ENCODE measurements at regions not wholly inside any gene's neighbourhood (a gene's known extent, or its start where the extent isn't known, plus 50 kb on each side); places are given as distances from the start of the nearest gene placed in this dataset.
"Not testable (repeated sequence)": the region's sequence is repeated elsewhere in the genome, so short reads cannot be mapped to it uniquely, and the experiment has no call there.

DNA sequence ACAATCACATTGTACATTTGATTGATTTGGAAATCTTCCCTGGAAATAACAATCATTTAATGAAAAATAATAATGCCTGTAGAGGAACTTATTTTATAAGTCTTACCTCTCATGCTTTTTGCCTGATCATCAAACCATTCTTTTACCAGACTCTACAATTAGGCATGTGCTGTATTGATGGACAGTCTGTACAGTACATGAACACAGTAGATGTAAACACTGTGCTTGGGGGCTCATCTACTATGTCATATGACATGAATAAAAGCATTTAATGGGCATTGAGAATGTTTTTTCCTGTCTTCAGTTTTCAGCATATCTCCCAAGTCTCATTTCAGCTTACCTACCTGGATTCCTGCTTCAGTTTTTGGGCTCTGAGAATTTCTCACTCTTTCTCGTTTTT lies 1070.9 kb downstream of the STIM2 start:
- no peak overlapping the region for H3K9ac ChIP-seq (ENCODE audit: low read length)
- no peak overlapping the region for H3K4me3 ChIP-seq (ENCODE audit: low read depth in 1 of 2, low read length in 2 of 2)
- H3K4me1 ChIP-seq (ENCODE audit: insufficient read depth, low read length) = no peaks in the 10 kb centered on the region
- no peak overlapping the region for H3K27ac ChIP-seq (ENCODE audit: low read depth, low read length)
- no peaks in the 10 kb centered on the region for H3K9me3 ChIP-seq (ENCODE audit: low read length)
- no peaks in the 10 kb centered on the region for H3K27me3 ChIP-seq (ENCODE audit: control insufficient read depth in 1 of 2, insufficient read depth in 2 of 2, low read length in 2 of 2)
- H3K36me3 ChIP-seq (ENCODE audit: insufficient read depth, low read length) = no peaks in the 10 kb centered on the region

DNA sequence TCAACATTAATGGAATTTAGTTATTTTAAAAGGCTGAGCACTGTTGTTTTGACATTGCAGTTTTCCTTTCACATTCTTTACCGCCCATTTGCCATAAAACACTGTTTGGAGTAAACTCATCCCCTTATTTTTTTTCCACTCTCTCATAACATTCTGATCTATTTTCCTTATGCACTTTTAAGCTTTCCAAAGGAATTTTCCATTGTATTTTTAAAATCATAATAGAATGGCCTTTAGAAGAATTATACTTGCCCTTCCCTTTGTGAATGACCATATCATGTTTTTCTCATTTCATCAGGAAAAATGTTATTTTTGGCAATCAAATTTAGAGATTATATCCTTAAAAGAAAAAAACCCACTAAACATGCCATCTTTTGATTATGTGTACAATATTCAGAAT lies 1074.2 kb downstream of the STIM2 start:
- Histone ChIP-seq H3K27ac (ENCODE audit: low read depth, low read length) (no peak overlapping the region), H3K9me3 (ENCODE audit: low read length) (no peaks in the 10 kb centered on the region), H3K4me1 (ENCODE audit: insufficient read depth, low read length) (no peaks in the 10 kb centered on the region), H3K27me3 (ENCODE audit: control insufficient read depth in 1 of 2, insufficient read depth in 2 of 2, low read length in 2 of 2) (no peaks in the 10 kb centered on the region), H3K4me3 (ENCODE audit: low read depth in 1 of 2, low read length in 2 of 2) (no peak overlapping the region), H3K36me3 (ENCODE audit: insufficient read depth, low read length) (no peaks in the 10 kb centered on the region), H3K9ac (ENCODE audit: low read length) (no peak overlapping the region)

DNA sequence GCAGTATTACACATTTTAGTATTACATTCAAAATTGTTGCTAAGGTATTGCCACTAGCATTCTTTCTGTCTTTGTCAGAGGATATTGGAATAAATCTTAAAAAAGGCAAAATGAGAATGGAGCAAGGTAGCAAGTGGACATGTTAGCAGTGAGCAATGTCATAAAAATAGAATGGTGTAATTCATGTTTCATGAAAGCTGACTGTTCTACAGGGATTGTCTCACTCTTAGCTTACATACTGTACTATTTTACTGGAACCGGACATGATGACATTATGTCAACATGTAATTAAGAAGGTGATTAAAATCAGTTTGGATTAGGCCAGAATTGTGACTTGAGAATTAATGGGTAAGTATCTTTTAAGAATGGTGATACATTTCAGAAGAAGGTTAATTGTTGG lies 1086.2 kb downstream of the STIM2 start:
- Histone ChIP-seq H3K9ac (ENCODE audit: low read length) (no peak overlapping the region), H3K4me3 (ENCODE audit: low read depth in 1 of 2, low read length in 2 of 2) (no peak overlapping the region), H3K27ac (ENCODE audit: low read depth, low read length) (no peak overlapping the region), H3K27me3 (ENCODE audit: control insufficient read depth in 1 of 2, insufficient read depth in 2 of 2, low read length in 2 of 2) (no peaks in the 10 kb centered on the region), H3K9me3 (ENCODE audit: low read length) (no peaks in the 10 kb centered on the region), H3K36me3 (ENCODE audit: insufficient read depth, low read length) (no peaks in the 10 kb centered on the region), H3K4me1 (ENCODE audit: insufficient read depth, low read length) (no peaks in the 10 kb centered on the region)

DNA sequence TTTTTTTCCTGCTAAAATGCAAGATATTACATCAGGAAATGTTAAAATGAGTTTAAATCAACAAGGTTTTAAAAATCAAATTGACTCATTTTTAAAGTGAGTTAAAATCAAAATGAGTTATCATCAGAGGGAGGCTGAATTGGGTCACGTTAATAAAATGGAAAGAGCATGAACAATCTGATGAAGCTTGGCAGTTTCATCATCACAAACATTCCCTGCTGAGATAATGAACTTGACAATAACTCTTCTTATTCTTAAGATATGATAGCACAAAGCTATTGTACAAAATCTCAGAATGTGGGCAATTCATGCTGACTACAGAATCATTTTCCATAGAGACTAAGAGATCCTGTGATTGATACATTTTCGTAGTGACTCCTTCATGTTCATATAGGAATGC lies 1086.7 kb downstream of the STIM2 start:
- no peak overlapping the region for H3K9ac ChIP-seq (ENCODE audit: low read length)

DNA sequence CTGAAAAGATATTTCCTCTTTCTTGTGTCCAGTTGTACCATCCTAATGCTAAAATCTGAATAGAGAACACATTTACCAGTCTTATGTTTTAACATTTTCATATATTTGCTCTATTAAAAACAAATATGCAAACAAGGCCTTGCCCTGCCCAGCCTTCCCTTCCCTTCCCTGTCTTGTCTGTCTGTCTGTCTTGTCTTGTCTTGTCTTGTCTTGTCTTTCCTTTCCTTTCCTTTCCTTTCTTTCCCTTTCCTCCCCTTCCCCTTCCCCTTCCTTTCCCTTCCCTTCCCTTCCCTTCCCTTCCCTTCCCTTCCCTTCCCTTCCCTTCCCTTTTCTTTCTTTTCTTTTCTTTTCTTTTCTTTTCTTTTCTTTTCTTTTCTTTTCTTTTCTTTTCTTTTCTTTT lies 1103.5 kb downstream of the STIM2 start:
- Histone ChIP-seq H3K4me1 (ENCODE audit: insufficient read depth, low read length) (no peaks in the 10 kb centered on the region), H3K4me3 (ENCODE audit: low read depth in 1 of 2, low read length in 2 of 2) (no peak overlapping the region), H3K36me3 (ENCODE audit: insufficient read depth, low read length) (no peaks in the 10 kb centered on the region), H3K27ac (ENCODE audit: low read depth, low read length) (no peak overlapping the region), H3K27me3 (ENCODE audit: control insufficient read depth in 1 of 2, insufficient read depth in 2 of 2, low read length in 2 of 2) (no peaks in the 10 kb centered on the region), H3K9me3 (ENCODE audit: low read length) (no peaks in the 10 kb centered on the region), H3K9ac (ENCODE audit: low read length) (no peak overlapping the region)

More for the DNA sequence above, 1086.7 kb downstream of the STIM2 start:
- Histone ChIP-seq H3K27ac (ENCODE audit: low read depth, low read length) (no peak overlapping the region), H3K36me3 (ENCODE audit: insufficient read depth, low read length) (no peaks in the 10 kb centered on the region), H3K4me3 (ENCODE audit: low read depth in 1 of 2, low read length in 2 of 2) (no peak overlapping the region), H3K27me3 (ENCODE audit: control insufficient read depth in 1 of 2, insufficient read depth in 2 of 2, low read length in 2 of 2) (no peaks in the 10 kb centered on the region), H3K9me3 (ENCODE audit: low read length) (no peaks in the 10 kb centered on the region), H3K4me1 (ENCODE audit: insufficient read depth, low read length) (no peaks in the 10 kb centered on the region)

DNA sequence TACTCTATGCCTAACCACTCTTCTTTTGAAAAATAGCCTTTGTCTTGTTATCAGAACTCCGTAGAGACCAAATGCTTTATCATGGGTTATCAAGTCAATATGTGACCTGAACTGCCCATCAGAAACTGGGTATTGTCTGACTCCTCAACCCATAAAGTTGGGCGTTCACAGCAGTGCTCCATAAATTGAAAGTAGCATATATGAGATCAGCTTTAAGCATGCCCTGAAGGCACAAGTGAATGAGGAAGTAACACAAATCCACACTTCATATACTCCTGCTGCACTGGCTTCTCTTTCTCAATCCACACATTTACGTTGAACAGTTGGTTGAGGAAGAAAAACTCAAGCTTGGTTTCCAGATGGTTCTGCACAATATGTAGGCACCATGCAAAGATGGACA lies 1106.0 kb downstream of the STIM2 start:
- no peaks in the 10 kb centered on the region for H3K36me3 ChIP-seq (ENCODE audit: insufficient read depth, low read length)
- no peak overlapping the region for H3K27ac ChIP-seq (ENCODE audit: low read depth, low read length)
- H3K9ac ChIP-seq (ENCODE audit: low read length) = no peak overlapping the region
- no peaks in the 10 kb centered on the region for H3K4me1 ChIP-seq (ENCODE audit: insufficient read depth, low read length)
- H3K4me3 ChIP-seq (ENCODE audit: low read depth in 1 of 2, low read length in 2 of 2) = no peak overlapping the region
- H3K9me3 ChIP-seq (ENCODE audit: low read length) = no peaks in the 10 kb centered on the region
- H3K27me3 ChIP-seq (ENCODE audit: control insufficient read depth in 1 of 2, insufficient read depth in 2 of 2, low read length in 2 of 2) = no peaks in the 10 kb centered on the region

DNA sequence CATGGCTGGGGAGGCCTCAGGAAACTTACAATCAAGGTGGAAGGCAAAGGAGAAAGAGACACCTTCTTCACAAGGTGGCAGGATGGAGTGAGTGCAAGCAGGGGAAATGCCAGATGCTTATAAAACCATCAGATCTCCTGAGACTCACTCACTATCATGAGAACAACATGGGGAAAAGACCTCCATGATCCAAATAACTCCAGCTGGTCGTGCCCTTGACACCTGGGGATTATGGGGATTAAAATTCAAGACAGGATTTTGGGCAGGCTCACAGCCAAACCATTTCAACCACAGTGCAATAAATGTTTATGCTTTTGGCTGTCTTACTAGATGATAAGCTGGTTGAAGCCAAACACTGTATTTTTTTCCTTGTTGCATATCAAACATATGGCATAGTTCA lies 1112.4 kb downstream of the STIM2 start:
- H3K9ac ChIP-seq (ENCODE audit: low read length) = no peak overlapping the region
- no peaks in the 10 kb centered on the region for H3K9me3 ChIP-seq (ENCODE audit: low read length)
- H3K4me1 ChIP-seq (ENCODE audit: insufficient read depth, low read length) = no peaks in the 10 kb centered on the region
- H3K36me3 ChIP-seq (ENCODE audit: insufficient read depth, low read length) = no peaks in the 10 kb centered on the region
- no peaks in the 10 kb centered on the region for H3K27me3 ChIP-seq (ENCODE audit: control insufficient read depth in 1 of 2, insufficient read depth in 2 of 2, low read length in 2 of 2)
- H3K4me3 ChIP-seq (ENCODE audit: low read depth in 1 of 2, low read length in 2 of 2) = no peak overlapping the region
- no peak overlapping the region for H3K27ac ChIP-seq (ENCODE audit: low read depth, low read length)

DNA sequence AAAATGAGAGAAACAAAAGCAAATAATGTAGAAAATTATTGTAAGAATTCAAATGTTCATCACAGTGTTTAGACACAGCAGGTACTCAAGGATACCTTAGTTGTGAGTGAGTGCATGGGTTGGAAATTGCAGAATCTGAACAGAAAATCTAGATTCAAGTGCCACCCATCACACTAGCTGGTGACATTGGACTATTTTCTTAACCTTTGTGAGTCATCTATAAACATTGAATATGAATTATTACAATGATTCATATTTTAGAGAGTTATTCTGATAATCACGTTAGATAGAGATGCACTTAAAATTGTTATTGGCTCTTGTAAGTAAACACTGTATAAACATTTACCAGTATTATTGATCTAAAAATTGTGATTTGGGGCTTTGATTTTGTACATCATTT lies 1113.1 kb downstream of the STIM2 start:
- H3K4me3 ChIP-seq (ENCODE audit: low read depth in 1 of 2, low read length in 2 of 2) = no peak overlapping the region
- no peaks in the 10 kb centered on the region for H3K9me3 ChIP-seq (ENCODE audit: low read length)
- no peaks in the 10 kb centered on the region for H3K27me3 ChIP-seq (ENCODE audit: control insufficient read depth in 1 of 2, insufficient read depth in 2 of 2, low read length in 2 of 2)
- no peak overlapping the region for H3K9ac ChIP-seq (ENCODE audit: low read length)
- H3K4me1 ChIP-seq (ENCODE audit: insufficient read depth, low read length) = no peaks in the 10 kb centered on the region
- H3K27ac ChIP-seq (ENCODE audit: low read depth, low read length) = no peak overlapping the region
- no peaks in the 10 kb centered on the region for H3K36me3 ChIP-seq (ENCODE audit: insufficient read depth, low read length)

DNA sequence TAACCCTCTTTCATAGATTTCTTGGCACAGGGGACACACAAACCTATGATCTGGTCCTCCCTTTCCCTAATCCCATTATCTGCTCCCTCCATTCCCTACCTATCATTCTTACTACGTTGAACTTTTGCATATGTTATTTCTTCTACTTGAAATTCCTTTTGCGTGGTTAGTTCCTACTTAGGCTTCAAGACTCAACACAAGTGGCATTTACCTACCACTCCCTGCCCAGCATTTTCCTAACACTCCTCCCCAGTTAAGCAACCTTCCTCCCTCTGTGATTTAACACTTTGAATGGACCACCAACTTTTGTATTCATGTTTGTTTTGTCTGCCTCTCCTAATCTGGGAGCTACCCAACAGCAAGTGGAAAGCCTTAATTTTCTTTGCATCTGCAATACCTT lies 1113.7 kb downstream of the STIM2 start:
- H3K36me3 ChIP-seq (ENCODE audit: insufficient read depth, low read length) = no peaks in the 10 kb centered on the region
- no peaks in the 10 kb centered on the region for H3K4me1 ChIP-seq (ENCODE audit: insufficient read depth, low read length)
- H3K9ac ChIP-seq (ENCODE audit: low read length) = no peak overlapping the region
- H3K27me3 ChIP-seq (ENCODE audit: control insufficient read depth in 1 of 2, insufficient read depth in 2 of 2, low read length in 2 of 2) = no peaks in the 10 kb centered on the region
- H3K9me3 ChIP-seq (ENCODE audit: low read length) = no peaks in the 10 kb centered on the region
- no peak overlapping the region for H3K4me3 ChIP-seq (ENCODE audit: low read depth in 1 of 2, low read length in 2 of 2)
- H3K27ac ChIP-seq (ENCODE audit: low read depth, low read length) = no peak overlapping the region

DNA sequence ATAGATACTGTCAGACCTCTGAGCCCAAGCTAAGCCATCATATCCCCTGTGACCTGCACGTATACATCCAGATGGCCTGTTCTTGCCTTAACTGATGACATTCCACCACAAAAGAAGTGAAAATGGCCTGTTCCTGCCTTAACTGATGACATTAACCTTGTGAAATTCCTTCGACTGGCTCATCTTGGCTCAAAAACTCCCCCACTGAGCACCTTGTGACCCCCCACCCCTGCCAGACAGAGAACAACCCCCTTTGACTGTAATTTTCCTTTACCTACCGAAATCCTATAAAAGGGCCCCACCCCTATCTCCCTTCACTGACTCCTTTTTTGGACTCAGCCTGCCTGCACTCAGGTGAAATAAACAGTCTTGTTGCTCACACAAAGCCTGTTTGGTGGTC lies 1114.2 kb downstream of the STIM2 start:
- H3K27me3 ChIP-seq (ENCODE audit: control insufficient read depth in 1 of 2, insufficient read depth in 2 of 2, low read length in 2 of 2); H3K9ac ChIP-seq (ENCODE audit: low read length); H3K4me3 ChIP-seq (ENCODE audit: low read depth in 1 of 2, low read length in 2 of 2); H3K36me3 ChIP-seq (ENCODE audit: insufficient read depth, low read length); H3K4me1 ChIP-seq (ENCODE audit: insufficient read depth, low read length); H3K27ac ChIP-seq (ENCODE audit: low read depth, low read length); H3K9me3 ChIP-seq (ENCODE audit: low read length): not testable (repeated sequence)

DNA sequence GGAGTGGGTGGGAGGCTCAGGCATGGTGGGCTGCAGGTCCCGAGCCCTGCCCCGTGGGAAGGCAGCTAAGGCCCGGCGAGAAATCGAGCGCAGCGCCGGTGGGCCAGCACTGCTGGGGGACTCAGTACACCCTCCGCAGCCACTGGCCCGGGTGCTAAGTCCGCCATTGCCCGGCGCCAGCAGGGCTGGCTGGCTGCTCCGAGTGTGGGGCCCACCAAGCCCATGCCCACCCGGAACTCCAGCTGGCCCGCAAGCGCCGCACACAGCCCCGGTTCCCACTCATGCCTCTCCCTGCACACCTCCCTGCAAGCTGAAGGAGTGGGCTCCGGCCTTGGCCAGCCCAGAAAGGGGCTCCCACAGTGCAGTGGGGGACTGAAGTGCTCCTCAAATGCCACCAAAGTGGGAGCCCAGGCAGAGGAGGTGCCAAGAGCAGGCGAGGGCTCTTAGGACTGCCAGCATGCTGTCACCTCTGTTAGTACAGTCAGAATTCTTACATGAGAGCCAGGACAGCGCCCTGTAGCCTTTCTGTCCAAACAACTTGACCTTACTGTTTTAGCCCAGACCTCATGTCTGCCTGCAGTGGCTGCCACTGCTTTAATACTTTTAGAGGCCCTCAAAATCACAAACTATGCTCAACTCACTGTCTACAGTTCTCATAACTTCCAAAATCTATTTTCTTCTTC lies 1117.9 kb downstream of the STIM2 start:
- H3K4me3 ChIP-seq (ENCODE audit: low read depth in 1 of 2, low read length in 2 of 2); H3K27me3 ChIP-seq (ENCODE audit: control insufficient read depth in 1 of 2, insufficient read depth in 2 of 2, low read length in 2 of 2); H3K4me1 ChIP-seq (ENCODE audit: insufficient read depth, low read length); H3K36me3 ChIP-seq (ENCODE audit: insufficient read depth, low read length); H3K9ac ChIP-seq (ENCODE audit: low read length); H3K9me3 ChIP-seq (ENCODE audit: low read length); H3K27ac ChIP-seq (ENCODE audit: low read depth, low read length): not testable (repeated sequence)

DNA sequence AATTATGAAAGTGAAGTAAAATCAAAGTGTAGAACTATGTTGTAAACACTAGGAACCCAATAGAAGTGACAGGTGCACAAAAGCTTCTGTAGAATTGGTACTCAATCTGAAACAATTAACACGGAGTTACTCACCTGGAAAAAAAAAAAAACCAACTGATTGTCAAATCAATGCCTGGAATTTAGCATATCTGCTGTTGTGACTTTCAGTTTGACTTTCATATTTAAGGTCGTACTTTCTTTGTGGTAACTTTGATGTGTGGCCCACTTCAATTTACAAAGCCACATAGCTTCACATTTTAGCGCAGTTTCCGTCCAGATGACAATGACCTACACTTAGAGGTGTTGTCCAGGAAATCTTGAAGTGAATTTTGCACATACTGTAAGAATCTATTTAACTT lies 1124.9 kb downstream of the STIM2 start:
- no peak overlapping the region for H3K4me3 ChIP-seq (ENCODE audit: low read depth in 1 of 2, low read length in 2 of 2)
- no peak overlapping the region for H3K9ac ChIP-seq (ENCODE audit: low read length)
- no peaks in the 10 kb centered on the region for H3K4me1 ChIP-seq (ENCODE audit: insufficient read depth, low read length)
- H3K9me3 ChIP-seq (ENCODE audit: low read length) = no peaks in the 10 kb centered on the region
- no peaks in the 10 kb centered on the region for H3K36me3 ChIP-seq (ENCODE audit: insufficient read depth, low read length)
- no peak overlapping the region for H3K27ac ChIP-seq (ENCODE audit: low read depth, low read length)
- H3K27me3 ChIP-seq (ENCODE audit: control insufficient read depth in 1 of 2, insufficient read depth in 2 of 2, low read length in 2 of 2) = no peaks in the 10 kb centered on the region

All from muscle layer of colon (tissue), 2 donors.